ENCODE measurements at regions not wholly inside any gene's neighbourhood (a gene's known extent, or its start where the extent isn't known, plus 50 kb on each side); places are given as distances from the start of the nearest gene placed in this dataset.

DNA sequence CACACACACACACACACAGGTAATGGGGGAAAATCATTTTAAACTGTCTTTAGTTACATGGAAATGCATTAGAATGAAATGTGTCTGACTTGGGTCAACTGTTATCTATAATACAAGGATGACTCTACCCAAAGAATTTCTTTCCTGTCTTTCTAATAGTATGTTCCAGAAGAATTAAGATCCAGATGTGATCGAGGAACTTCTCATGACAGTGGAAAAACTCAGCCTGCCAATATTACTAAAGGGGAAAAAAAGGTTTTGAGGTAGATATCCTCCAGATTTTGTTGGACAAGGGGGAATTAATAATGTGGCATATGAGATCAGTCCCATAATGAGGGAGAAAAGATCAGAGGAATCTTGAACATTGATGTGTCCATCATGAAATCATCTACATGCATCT, 190.6 kb upstream of the MAP3K1 start (continued):
- TF ChIP-seq TMF1 (CRISPR knock-in tag; IDR thresholded peaks at IDR 0.05; ENCODE audit: low read depth) (no peak), CCDC6 (CRISPR knock-in tag; IDR thresholded peaks at IDR 0.05) (no peak)
- TF ChIP-seq, protein P1, sequence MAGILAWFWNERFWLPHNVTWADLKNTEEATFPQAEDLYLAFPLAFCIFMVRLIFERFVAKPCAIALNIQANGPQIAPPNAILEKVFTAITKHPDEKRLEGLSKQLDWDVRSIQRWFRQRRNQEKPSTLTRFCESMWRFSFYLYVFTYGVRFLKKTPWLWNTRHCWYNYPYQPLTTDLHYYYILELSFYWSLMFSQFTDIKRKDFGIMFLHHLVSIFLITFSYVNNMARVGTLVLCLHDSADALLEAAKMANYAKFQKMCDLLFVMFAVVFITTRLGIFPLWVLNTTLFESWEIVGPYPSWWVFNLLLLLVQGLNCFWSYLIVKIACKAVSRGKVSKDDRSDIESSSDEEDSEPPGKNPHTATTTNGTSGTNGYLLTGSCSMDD (CRISPR knock-in tag; IDR thresholded peaks at IDR 0.05) = no peak

DNA sequence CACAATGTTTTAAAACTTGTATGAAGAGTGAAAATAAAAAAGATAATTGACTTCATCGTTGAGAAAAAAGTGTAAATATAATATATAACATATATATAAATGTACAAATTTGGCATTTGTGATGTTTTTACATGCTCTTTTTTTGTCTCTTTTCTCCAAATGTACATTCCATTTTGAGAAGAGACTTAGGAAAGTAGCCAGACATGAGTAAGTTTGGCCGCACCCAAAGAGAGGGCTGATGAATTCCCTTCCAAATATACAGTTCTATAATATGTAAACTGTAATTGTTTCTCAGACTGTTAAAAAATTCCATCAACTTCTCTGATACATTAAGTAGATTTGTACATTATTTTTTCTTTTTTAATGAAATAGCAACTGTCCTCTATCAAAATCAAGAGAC, 193.2 kb upstream of the MAP3K1 start:
- no peak overlapping the region for H2AFZ ChIP-seq (ENCODE audit: low read length)
- 69% methylated on average over 2 of the region's 2 CpGs for WGBS (ENCODE audit: low lambda C conversion rate)
- intact Hi-C loops (cut with micrococcal nuclease; ENCODE audit: unreplicated experiment) = no loop called here
- no peaks in the 10 kb centered on the region for H3K79me2 ChIP-seq (ENCODE audit: insufficient read depth, low read length)
- no peaks in the 10 kb centered on the region; a peak in 1 of 5 replicates for H3K27me3 ChIP-seq (ENCODE audit: control insufficient read depth in 1 of 2, insufficient read depth in 2 of 2, low read length in 2 of 2)
- no peak overlapping the region for H3K4me2 ChIP-seq (ENCODE audit: low read depth, low read length)
- no peak for DNase-seq (ENCODE audit: low spot score)
- no peak overlapping the region for H3K4me3 ChIP-seq (replicated peaks in 1 of 3; ENCODE audit: insufficient read depth in 1 of 3, low read depth in 2 of 3, low read length in 3 of 3)
- BruUV-seq (replicated peaks) = no TSS peak
- ChIA-PET POLR2A (no interaction called here), CTCF (ENCODE audit: low intra/inter-chr PET ratio, low total read pairs) (no interaction called here)
- no peaks in the 10 kb centered on the region for H3K36me3 ChIP-seq (replicated peaks in 1 of 2; ENCODE audit: control insufficient read depth in 1 of 2, insufficient read depth in 2 of 2, low read length in 2 of 2)
- H3K27ac ChIP-seq (ENCODE audit: extremely low read length, insufficient read depth, low read length) = no peak overlapping the region
- no peak overlapping the region for H3K9ac ChIP-seq (ENCODE audit: insufficient read depth, low read depth, low read length)
- in situ Hi-C loops (cut with HindIII; ENCODE audit: extremely low pct_ligation_motif_present, low pct_unique_long_range_greater_than_20kb) = no loop called here
- peaks cover 8% of the 10 kb centered on the region for H3K4me1 ChIP-seq (ENCODE audit: insufficient read depth, low read length)
- ATAC-seq = no peak
- no peak for FAIRE-seq
- H3K9me3 ChIP-seq (ENCODE audit: low read length) = peaks cover 17% of the 10 kb centered on the region
- no peaks in the 10 kb centered on the region for H4K20me1 ChIP-seq (ENCODE audit: insufficient read depth, low read length)
- TF ChIP-seq ARNT2 (CRISPR knock-in tag; IDR thresholded peaks at IDR 0.05; ENCODE audit: low read depth) (no peak), NR3C1 (CRISPR knock-in tag; IDR thresholded peaks at IDR 0.05) (no peak), ZSCAN12 (CRISPR knock-in tag; IDR thresholded peaks at IDR 0.05) (no peak), POGZ (CRISPR knock-in tag; IDR thresholded peaks at IDR 0.05) (no peak), CAMTA2 (CRISPR knock-in tag; IDR thresholded peaks at IDR 0.05; ENCODE audit: borderline replicate concordance) (no peak), TOE1 (CRISPR knock-in tag; IDR thresholded peaks at IDR 0.05) (no peak), IKZF1 (IDR thresholded peaks at IDR 0.05) (no peak), NONO (IDR thresholded peaks at IDR 0.05) (no peak), NONO (CRISPR knock-in tag; conservative IDR thresholded peaks at IDR 0.05) (no peak), ZNF101 (CRISPR knock-in tag; IDR thresholded peaks at IDR 0.05; ENCODE audit: borderline replicate concordance, low read depth) (no peak), AGO1 (IDR thresholded peaks at IDR 0.05; ENCODE audit: low read depth, low read length, poor library complexity, severe bottlenecking) (no peak), ZNF230 (CRISPR knock-in tag; IDR thresholded peaks at IDR 0.05) (no peak), TSC22D2 (CRISPR knock-in tag; IDR thresholded peaks at IDR 0.05; ENCODE audit: borderline replicate concordance) (no peak), ZNF234 (CRISPR knock-in tag; conservative IDR thresholded peaks at IDR 0.05) (no peak), ARNT (IDR thresholded peaks at IDR 0.05) (no peak)
- TF ChIP-seq, protein P2, sequence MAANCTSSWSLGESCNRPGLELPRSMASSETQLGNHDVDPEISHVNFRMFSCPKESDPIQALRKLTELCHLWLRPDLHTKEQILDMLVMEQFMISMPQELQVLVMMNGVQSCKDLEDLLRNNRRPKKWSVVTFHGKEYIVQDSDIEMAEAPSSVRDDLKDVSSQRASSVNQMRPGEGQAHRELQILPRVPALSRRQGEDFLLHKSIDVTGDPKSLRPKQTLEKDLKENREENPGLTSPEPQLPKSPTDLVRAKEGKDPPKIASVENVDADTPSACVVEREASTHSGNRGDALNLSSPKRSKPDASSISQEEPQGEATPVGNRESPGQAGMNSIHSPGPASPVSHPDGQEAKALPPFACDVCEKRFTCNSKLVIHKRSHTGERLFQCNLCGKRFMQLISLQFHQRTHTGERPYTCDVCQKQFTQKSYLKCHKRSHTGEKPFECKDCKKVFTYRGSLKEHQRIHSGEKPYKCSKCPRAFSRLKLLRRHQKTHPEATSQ (CRISPR knock-in tag; IDR thresholded peaks at IDR 0.05; ENCODE audit: borderline replicate concordance) = no peak
- TF ChIP-seq, protein P3, sequence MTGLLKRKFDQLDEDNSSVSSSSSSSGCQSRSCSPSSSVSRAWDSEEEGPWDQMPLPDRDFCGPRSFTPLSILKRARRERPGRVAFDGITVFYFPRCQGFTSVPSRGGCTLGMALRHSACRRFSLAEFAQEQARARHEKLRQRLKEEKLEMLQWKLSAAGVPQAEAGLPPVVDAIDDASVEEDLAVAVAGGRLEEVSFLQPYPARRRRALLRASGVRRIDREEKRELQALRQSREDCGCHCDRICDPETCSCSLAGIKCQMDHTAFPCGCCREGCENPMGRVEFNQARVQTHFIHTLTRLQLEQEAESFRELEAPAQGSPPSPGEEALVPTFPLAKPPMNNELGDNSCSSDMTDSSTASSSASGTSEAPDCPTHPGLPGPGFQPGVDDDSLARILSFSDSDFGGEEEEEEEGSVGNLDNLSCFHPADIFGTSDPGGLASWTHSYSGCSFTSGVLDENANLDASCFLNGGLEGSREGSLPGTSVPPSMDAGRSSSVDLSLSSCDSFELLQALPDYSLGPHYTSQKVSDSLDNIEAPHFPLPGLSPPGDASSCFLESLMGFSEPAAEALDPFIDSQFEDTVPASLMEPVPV (CRISPR knock-in tag; IDR thresholded peaks at IDR 0.05) = no peak
- TF ChIP-seq, protein P4, sequence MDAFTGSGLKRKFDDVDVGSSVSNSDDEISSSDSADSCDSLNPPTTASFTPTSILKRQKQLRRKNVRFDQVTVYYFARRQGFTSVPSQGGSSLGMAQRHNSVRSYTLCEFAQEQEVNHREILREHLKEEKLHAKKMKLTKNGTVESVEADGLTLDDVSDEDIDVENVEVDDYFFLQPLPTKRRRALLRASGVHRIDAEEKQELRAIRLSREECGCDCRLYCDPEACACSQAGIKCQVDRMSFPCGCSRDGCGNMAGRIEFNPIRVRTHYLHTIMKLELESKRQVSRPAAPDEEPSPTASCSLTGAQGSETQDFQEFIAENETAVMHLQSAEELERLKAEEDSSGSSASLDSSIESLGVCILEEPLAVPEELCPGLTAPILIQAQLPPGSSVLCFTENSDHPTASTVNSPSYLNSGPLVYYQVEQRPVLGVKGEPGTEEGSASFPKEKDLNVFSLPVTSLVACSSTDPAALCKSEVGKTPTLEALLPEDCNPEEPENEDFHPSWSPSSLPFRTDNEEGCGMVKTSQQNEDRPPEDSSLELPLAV (CRISPR knock-in tag; conservative IDR thresholded peaks at IDR 0.05; ENCODE audit: low read depth) = no peak

Measured in HepG2 (cell line).